ENCODE measurements at regions not wholly inside any gene's neighbourhood (a gene's known extent, or its start where the extent isn't known, plus 50 kb on each side); places are given as distances from the start of the nearest gene placed in this dataset.
"Not testable (repeated sequence)": the region's sequence is repeated elsewhere in the genome, so short reads cannot be mapped to it uniquely, and the experiment has no call there.

- H3K27ac ChIP-seq (ENCODE audit: low read depth, low read length); POLR2A ChIA-PET (ENCODE audit: partially characterized antibody); H3K4me3 ChIP-seq (ENCODE audit: extremely low read depth in 1 of 4, insufficient read depth in 2 of 4, low read depth in 3 of 4, low read length in 4 of 4); H3K14ac ChIP-seq (ENCODE audit: insufficient read length); DNase-seq (ENCODE audit: low read depth in 1 of 2, low spot score in 2 of 2); H3K23ac ChIP-seq (ENCODE audit: insufficient read length); H2AK5ac ChIP-seq (ENCODE audit: low read depth, low read length); H3K9ac ChIP-seq (replicated peaks in 1 of 4; ENCODE audit: extremely low read depth in 1 of 4, low read depth in 3 of 4, low read length in 3 of 4); H2BK5ac ChIP-seq (ENCODE audit: low read depth, low read length); H3K4ac ChIP-seq (replicated peaks; ENCODE audit: insufficient read length, low read depth, low read length); H3K79me1 ChIP-seq (ENCODE audit: low read depth, low read length); H3K56ac ChIP-seq (replicated peaks; ENCODE audit: insufficient read length, low read depth, low read length); H2BK20ac ChIP-seq (ENCODE audit: low read length); H3K23me2 ChIP-seq (ENCODE audit: low read depth, low read length); H3K36me3 ChIP-seq (ENCODE audit: control insufficient read depth in 2 of 4, insufficient read depth in 4 of 4, low read length in 3 of 4); H4K5ac ChIP-seq (ENCODE audit: insufficient read length, low read depth, low read length); H3K9me3 ChIP-seq (ENCODE audit: insufficient read depth in 2 of 2, low read depth in 1 of 2, low read length in 1 of 2); FAIRE-seq; H2BK12ac ChIP-seq (ENCODE audit: low read depth, low read length); H2BK15ac ChIP-seq (ENCODE audit: low read length); H3K4me1 ChIP-seq (replicated peaks in 1 of 4; ENCODE audit: control insufficient read depth in 3 of 4, insufficient read depth in 4 of 4, low read length in 3 of 4); H4K91ac ChIP-seq (replicated peaks; ENCODE audit: insufficient read length, low read length); CTCF ChIA-PET (ENCODE audit: partially characterized antibody); H3K27me3 ChIP-seq (replicated peaks in 1 of 4; ENCODE audit: control insufficient read depth in 3 of 4, extremely low read depth in 1 of 4, insufficient read depth in 3 of 4, low read length in 3 of 4); H3K18ac ChIP-seq (ENCODE audit: extremely low read depth, low read length); H2AFZ ChIP-seq (ENCODE audit: low read length); H4K20me1 ChIP-seq (replicated peaks in 1 of 2; ENCODE audit: control insufficient read depth in 1 of 2, insufficient read depth in 2 of 2, low read length in 2 of 2); H3K4me2 ChIP-seq (ENCODE audit: insufficient read depth in 1 of 2, low read depth in 2 of 2, low read length in 2 of 2); H4K8ac ChIP-seq (ENCODE audit: extremely low read depth, insufficient read depth, low read length); H2BK120ac ChIP-seq (replicated peaks; ENCODE audit: low read depth, low read length); H3K79me2 ChIP-seq (ENCODE audit: control insufficient read depth in 1 of 2, insufficient read depth in 2 of 2, low read length in 2 of 2): not testable (repeated sequence)
- 96% methylated on average over 10 of the region's 14 CpGs; no CpG with 5 or more reads in 1 of the 2 experiments for WGBS, 2 experiments (ENCODE audit: extremely low coverage in 1 of 2, insufficient coverage in 1 of 2, insufficient read length in 1 of 2, insufficient replicate concordance in 2 of 2, low coverage in 1 of 2, low lambda C conversion rate in 2 of 2, missing lambda C conversion rate in 1 of 2)
These were observed 139.8 kb downstream of the GOLGA6L22 start for GRCh38 chr15:22598552-22598951.

- H2BK20ac ChIP-seq (ENCODE audit: low read length); H3K4ac ChIP-seq (replicated peaks; ENCODE audit: insufficient read length, low read depth, low read length); H3K23ac ChIP-seq (ENCODE audit: insufficient read length); H4K8ac ChIP-seq (ENCODE audit: extremely low read depth, insufficient read depth, low read length); H2AK5ac ChIP-seq (ENCODE audit: low read depth, low read length); FAIRE-seq; POLR2A ChIA-PET (ENCODE audit: partially characterized antibody); H2AFZ ChIP-seq (ENCODE audit: low read length); H3K27ac ChIP-seq (ENCODE audit: low read depth, low read length); H3K9me3 ChIP-seq (ENCODE audit: insufficient read depth in 2 of 2, low read depth in 1 of 2, low read length in 1 of 2); H3K18ac ChIP-seq (ENCODE audit: extremely low read depth, low read length); H3K79me2 ChIP-seq (ENCODE audit: control insufficient read depth in 1 of 2, insufficient read depth in 2 of 2, low read length in 2 of 2); H3K27me3 ChIP-seq (replicated peaks in 1 of 4; ENCODE audit: control insufficient read depth in 3 of 4, extremely low read depth in 1 of 4, insufficient read depth in 3 of 4, low read length in 3 of 4); H3K14ac ChIP-seq (ENCODE audit: insufficient read length); DNase-seq (ENCODE audit: low read depth in 1 of 2, low spot score in 2 of 2); H3K56ac ChIP-seq (replicated peaks; ENCODE audit: insufficient read length, low read depth, low read length); CTCF ChIA-PET (ENCODE audit: partially characterized antibody); H4K5ac ChIP-seq (ENCODE audit: insufficient read length, low read depth, low read length); H3K4me3 ChIP-seq (ENCODE audit: extremely low read depth in 1 of 4, insufficient read depth in 2 of 4, low read depth in 3 of 4, low read length in 4 of 4); H2BK12ac ChIP-seq (ENCODE audit: low read depth, low read length); H3K9ac ChIP-seq (replicated peaks in 1 of 4; ENCODE audit: extremely low read depth in 1 of 4, low read depth in 3 of 4, low read length in 3 of 4); H3K23me2 ChIP-seq (ENCODE audit: low read depth, low read length); H2BK15ac ChIP-seq (ENCODE audit: low read length); H2BK5ac ChIP-seq (ENCODE audit: low read depth, low read length); H3K79me1 ChIP-seq (ENCODE audit: low read depth, low read length); H3K4me2 ChIP-seq (ENCODE audit: insufficient read depth in 1 of 2, low read depth in 2 of 2, low read length in 2 of 2); H3K4me1 ChIP-seq (replicated peaks in 1 of 4; ENCODE audit: control insufficient read depth in 3 of 4, insufficient read depth in 4 of 4, low read length in 3 of 4); H3K36me3 ChIP-seq (ENCODE audit: control insufficient read depth in 2 of 4, insufficient read depth in 4 of 4, low read length in 3 of 4); H2BK120ac ChIP-seq (replicated peaks; ENCODE audit: low read depth, low read length); H4K20me1 ChIP-seq (replicated peaks in 1 of 2; ENCODE audit: control insufficient read depth in 1 of 2, insufficient read depth in 2 of 2, low read length in 2 of 2); H4K91ac ChIP-seq (replicated peaks; ENCODE audit: insufficient read length, low read length): not testable (repeated sequence)
- WGBS, 2 experiments (ENCODE audit: extremely low coverage in 1 of 2, insufficient coverage in 1 of 2, insufficient read length in 1 of 2, insufficient replicate concordance in 2 of 2, low coverage in 1 of 2, low lambda C conversion rate in 2 of 2, missing lambda C conversion rate in 1 of 2), result 93% methylated on average over 30 of the region's 30 CpGs; no CpG with 5 or more reads in 1 of the 2 experiments
These were observed 141.0 kb downstream of the GOLGA6L22 start for GRCh38 chr15:22599526-22600320.

Data from H1 (cell line).